GM12891 (cell line): ENCODE measurements at regions not wholly inside any gene's neighbourhood (a gene's known extent, or its start where the extent isn't known, plus 50 kb on each side); places are given as distances from the start of the nearest gene placed in this dataset.

ENCODE experiments used
- PAX5 ChIP-seq: IDR thresholded peaks from 2 replicates; pipeline ENCODE4 v1.6.1; 2011; ENCODE audit warnings: low read length, moderate library complexity, mild to moderate bottlenecking; ENCODE audit not compliant: insufficient read depth, severe bottlenecking
- POLR2A ChIP-seq: IDR thresholded peaks from 2 replicates; pipeline ENCODE4 v1.6.1; 2011; ENCODE audit warnings: low read depth, low read length, control low read depth
- POLR2AphosphoS5 ChIP-seq: IDR thresholded peaks from 2 replicates; pipeline ENCODE4 v1.6.1; 2011; ENCODE audit warnings: low read depth, low read length, control low read depth
- POU2F2 ChIP-seq: IDR thresholded peaks from 2 replicates; pipeline ENCODE4 v1.6.1; 2011; ENCODE audit warnings: low read depth, mild to moderate bottlenecking, control low read depth, low read length, moderate library complexity
- SPI1 ChIP-seq: IDR thresholded peaks from 2 replicates; pipeline ENCODE4 v1.6.1; 2011; ENCODE audit warnings: low read depth, low read length, control low read depth
- TAF1 ChIP-seq: IDR thresholded peaks from 2 replicates; pipeline ENCODE4 v1.6.1; 2011; ENCODE audit warnings: low read depth, low read length, control low read depth

DNA sequence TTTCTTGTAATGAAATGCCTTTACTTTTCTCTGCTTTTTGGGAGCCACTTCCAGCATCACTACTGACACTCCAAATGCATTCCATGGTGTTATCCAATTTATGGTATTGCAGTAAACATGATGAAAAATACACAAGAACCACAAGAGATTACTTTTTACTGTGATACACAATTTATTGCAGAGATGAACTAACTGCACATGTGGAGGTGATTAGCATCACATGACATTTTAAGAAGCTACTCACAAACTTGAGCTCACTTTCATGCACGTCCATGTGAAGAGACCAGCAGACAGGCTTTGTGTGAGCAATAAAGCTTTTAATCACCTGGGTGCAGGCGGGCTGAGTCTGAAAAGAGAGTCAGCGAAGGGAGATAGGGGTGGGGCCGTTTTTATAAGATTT lies 780.5 kb upstream of the GOT2 start:
- no peak for TF ChIP-seq POLR2A
- TF ChIP-seq POLR2AphosphoS5 = no peak
- no peak for TF ChIP-seq TAF1
- TF ChIP-seq SPI1 = no peak
- TF ChIP-seq POU2F2 = no peak
- TF ChIP-seq PAX5 = no peak
